ENCODE measurements at regions not wholly inside any gene's neighbourhood (a gene's known extent, or its start where the extent isn't known, plus 50 kb on each side); places are given as distances from the start of the nearest gene placed in this dataset.
"Not testable (repeated sequence)": the region's sequence is repeated elsewhere in the genome, so short reads cannot be mapped to it uniquely, and the experiment has no call there.

DNA sequence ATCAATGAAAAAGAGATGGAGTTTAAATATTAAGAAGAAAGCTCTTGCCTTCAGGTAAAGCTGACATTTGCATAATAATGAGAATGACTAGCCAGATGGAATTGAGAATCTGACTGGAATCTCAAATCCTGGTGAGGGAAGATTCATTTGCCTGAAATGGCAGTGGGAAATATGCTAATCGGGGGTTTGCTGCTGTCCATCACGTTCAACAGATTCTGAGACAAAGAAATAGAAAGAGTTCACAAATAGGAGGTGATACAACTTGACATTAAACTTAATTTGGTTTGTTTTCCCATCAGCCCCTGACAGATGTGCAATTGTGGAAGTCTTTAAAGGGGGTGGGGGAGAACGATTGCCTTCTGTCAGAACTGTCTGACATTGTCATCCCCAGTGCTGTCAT lies 347.4 kb downstream of the PDCD6IP start:
- 33 to 43% (median 37%) methylated on average over 3 of the region's 3 CpGs for WGBS, 3 donors
- DNase-seq (no peak), FAIRE-seq (no peak)
- H3K27ac ChIP-seq (ENCODE audit: low read depth in 1 of 3, low read length in 2 of 3): no peak overlapping the region
- H3K4me3 ChIP-seq (ENCODE audit: low read depth in 1 of 3, low read length in 3 of 3): no peak overlapping the region
- no peaks in the 10 kb centered on the region for H3K36me3 ChIP-seq (ENCODE audit: control insufficient read depth in 3 of 3, insufficient read depth in 2 of 3, low read depth in 1 of 3, low read length in 3 of 3)
- no peaks in the 10 kb centered on the region for H3K9me3 ChIP-seq (ENCODE audit: control insufficient read depth in 2 of 2, insufficient read depth in 1 of 2, low read depth in 1 of 2, low read length in 1 of 2)
- H3K4me1 ChIP-seq (ENCODE audit: control insufficient read depth in 3 of 3, insufficient read depth in 2 of 3, low read depth in 1 of 3, low read length in 2 of 3): no peaks in the 10 kb centered on the region
- no peaks in the 10 kb centered on the region for H3K27me3 ChIP-seq (ENCODE audit: control insufficient read depth in 3 of 3, insufficient read depth in 3 of 3, low read length in 3 of 3)

GRCh38 chr3:34146596-34146995 lies 348.2 kb downstream of the PDCD6IP start:
- H3K36me3 ChIP-seq (ENCODE audit: control insufficient read depth in 3 of 3, insufficient read depth in 2 of 3, low read depth in 1 of 3, low read length in 3 of 3): no peaks in the 10 kb centered on the region
- H3K27ac ChIP-seq (ENCODE audit: low read depth in 1 of 3, low read length in 2 of 3): no peak overlapping the region
- DNase-seq: no peak
- no peak overlapping the region for H3K4me3 ChIP-seq (ENCODE audit: low read depth in 1 of 3, low read length in 3 of 3)
- H3K9me3 ChIP-seq (ENCODE audit: control insufficient read depth in 2 of 2, insufficient read depth in 1 of 2, low read depth in 1 of 2, low read length in 1 of 2): no peaks in the 10 kb centered on the region
- H3K4me1 ChIP-seq (ENCODE audit: control insufficient read depth in 3 of 3, insufficient read depth in 2 of 3, low read depth in 1 of 3, low read length in 2 of 3): no peaks in the 10 kb centered on the region
- no peak for FAIRE-seq
- no peaks in the 10 kb centered on the region for H3K27me3 ChIP-seq (ENCODE audit: control insufficient read depth in 3 of 3, insufficient read depth in 3 of 3, low read length in 3 of 3)

- Histone ChIP-seq H3K27ac (ENCODE audit: low read depth in 1 of 3, low read length in 2 of 3) (no peak overlapping the region), H3K36me3 (ENCODE audit: control insufficient read depth in 3 of 3, insufficient read depth in 2 of 3, low read depth in 1 of 3, low read length in 3 of 3) (no peaks in the 10 kb centered on the region), H3K27me3 (ENCODE audit: control insufficient read depth in 3 of 3, insufficient read depth in 3 of 3, low read length in 3 of 3) (no peaks in the 10 kb centered on the region), H3K9me3 (ENCODE audit: control insufficient read depth in 2 of 2, insufficient read depth in 1 of 2, low read depth in 1 of 2, low read length in 1 of 2) (no peaks in the 10 kb centered on the region), H3K4me3 (ENCODE audit: low read depth in 1 of 3, low read length in 3 of 3) (no peak overlapping the region), H3K4me1 (ENCODE audit: control insufficient read depth in 3 of 3, insufficient read depth in 2 of 3, low read depth in 1 of 3, low read length in 2 of 3) (no peaks in the 10 kb centered on the region)
- DNase-seq: no peak
- no peak for FAIRE-seq
- WGBS, 3 donors: 59 to 69% (median 62%) methylated on average over 3 of the region's 3 CpGs
Observed at GRCh38 chr3:34150992-34151391, 352.6 kb downstream of the PDCD6IP start.

DNA sequence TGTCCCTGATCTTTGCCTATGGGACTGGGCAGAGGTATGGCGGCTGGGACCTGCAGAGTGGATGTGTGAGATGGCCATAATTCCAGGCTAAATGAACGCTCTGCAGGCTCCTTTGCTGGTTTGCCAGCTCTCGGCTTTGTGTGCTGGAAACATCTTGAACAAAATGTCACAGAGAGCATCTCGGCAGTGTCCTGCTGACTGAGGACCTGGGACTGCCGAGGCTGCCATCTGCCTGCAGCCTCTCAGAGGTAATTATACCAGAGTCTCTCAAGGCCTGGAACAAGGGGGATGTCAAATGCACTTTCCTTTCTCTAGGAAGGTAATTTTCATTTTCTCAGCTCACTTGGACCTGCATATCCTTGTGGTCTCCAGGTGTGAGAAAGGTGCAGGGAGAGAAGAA lies 354.2 kb downstream of the PDCD6IP start:
- H3K4me1 ChIP-seq (ENCODE audit: control insufficient read depth in 3 of 3, insufficient read depth in 2 of 3, low read depth in 1 of 3, low read length in 2 of 3): no peaks in the 10 kb centered on the region
- FAIRE-seq: no peak
- no peaks in the 10 kb centered on the region for H3K27me3 ChIP-seq (ENCODE audit: control insufficient read depth in 3 of 3, insufficient read depth in 3 of 3, low read length in 3 of 3)
- H3K36me3 ChIP-seq (ENCODE audit: control insufficient read depth in 3 of 3, insufficient read depth in 2 of 3, low read depth in 1 of 3, low read length in 3 of 3): no peaks in the 10 kb centered on the region
- no peak overlapping the region for H3K4me3 ChIP-seq (ENCODE audit: low read depth in 1 of 3, low read length in 3 of 3)
- H3K27ac ChIP-seq (ENCODE audit: low read depth in 1 of 3, low read length in 2 of 3): no peak overlapping the region
- no peaks in the 10 kb centered on the region for H3K9me3 ChIP-seq (ENCODE audit: control insufficient read depth in 2 of 2, insufficient read depth in 1 of 2, low read depth in 1 of 2, low read length in 1 of 2)
- DNase-seq: no peak
- 86 to 91% (median 87%) methylated on average over 5 of the region's 5 CpGs for WGBS, 3 donors

DNA sequence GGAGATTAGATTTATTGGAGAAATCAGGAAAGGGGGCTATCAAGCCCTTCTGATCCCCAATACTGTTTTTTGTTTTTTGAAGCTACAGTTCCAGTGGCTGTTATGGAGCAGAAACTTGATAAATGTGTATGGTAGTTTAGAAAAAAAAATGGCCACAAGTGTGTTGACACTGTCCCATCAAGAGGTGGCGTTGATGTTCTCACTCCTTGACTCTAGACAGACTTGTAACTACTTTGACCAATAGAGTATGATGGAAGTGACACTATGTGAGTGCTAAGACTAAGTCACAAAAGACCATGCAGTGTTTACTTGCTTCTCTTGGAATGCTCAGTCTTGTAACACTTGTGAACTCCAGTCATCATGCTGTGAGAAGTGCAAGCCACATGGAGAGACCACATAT lies 356.7 kb downstream of the PDCD6IP start:
- H3K27me3 ChIP-seq (ENCODE audit: control insufficient read depth in 3 of 3, insufficient read depth in 3 of 3, low read length in 3 of 3): no peaks in the 10 kb centered on the region
- no peaks in the 10 kb centered on the region for H3K36me3 ChIP-seq (ENCODE audit: control insufficient read depth in 3 of 3, insufficient read depth in 2 of 3, low read depth in 1 of 3, low read length in 3 of 3)
- FAIRE-seq (no peak), DNase-seq (peak in 1 of 2 donors; percentile 16)
- no peaks in the 10 kb centered on the region for H3K9me3 ChIP-seq (ENCODE audit: control insufficient read depth in 2 of 2, insufficient read depth in 1 of 2, low read depth in 1 of 2, low read length in 1 of 2)
- no peak overlapping the region for H3K4me3 ChIP-seq (ENCODE audit: low read depth in 1 of 3, low read length in 3 of 3)
- 0% methylated on average over 1 of the region's 1 CpG for WGBS, 3 donors
- H3K4me1 ChIP-seq (ENCODE audit: control insufficient read depth in 3 of 3, insufficient read depth in 2 of 3, low read depth in 1 of 3, low read length in 2 of 3): no peaks in the 10 kb centered on the region
- no peak overlapping the region for H3K27ac ChIP-seq (ENCODE audit: low read depth in 1 of 3, low read length in 2 of 3)

GRCh38 chr3:34155666-34156065 lies 357.2 kb downstream of the PDCD6IP start:
- WGBS, 3 donors: 61 to 75% (median 69%) methylated on average over 2 of the region's 2 CpGs
- FAIRE-seq: no peak
- Histone ChIP-seq H3K4me1 (ENCODE audit: control insufficient read depth in 3 of 3, insufficient read depth in 2 of 3, low read depth in 1 of 3, low read length in 2 of 3) (no peaks in the 10 kb centered on the region), H3K4me3 (ENCODE audit: low read depth in 1 of 3, low read length in 3 of 3) (no peak overlapping the region), H3K36me3 (ENCODE audit: control insufficient read depth in 3 of 3, insufficient read depth in 2 of 3, low read depth in 1 of 3, low read length in 3 of 3) (no peaks in the 10 kb centered on the region), H3K27ac (ENCODE audit: low read depth in 1 of 3, low read length in 2 of 3) (no peak overlapping the region), H3K9me3 (ENCODE audit: control insufficient read depth in 2 of 2, insufficient read depth in 1 of 2, low read depth in 1 of 2, low read length in 1 of 2) (no peaks in the 10 kb centered on the region), H3K27me3 (ENCODE audit: control insufficient read depth in 3 of 3, insufficient read depth in 3 of 3, low read length in 3 of 3) (no peaks in the 10 kb centered on the region)
- no peak for DNase-seq

DNA sequence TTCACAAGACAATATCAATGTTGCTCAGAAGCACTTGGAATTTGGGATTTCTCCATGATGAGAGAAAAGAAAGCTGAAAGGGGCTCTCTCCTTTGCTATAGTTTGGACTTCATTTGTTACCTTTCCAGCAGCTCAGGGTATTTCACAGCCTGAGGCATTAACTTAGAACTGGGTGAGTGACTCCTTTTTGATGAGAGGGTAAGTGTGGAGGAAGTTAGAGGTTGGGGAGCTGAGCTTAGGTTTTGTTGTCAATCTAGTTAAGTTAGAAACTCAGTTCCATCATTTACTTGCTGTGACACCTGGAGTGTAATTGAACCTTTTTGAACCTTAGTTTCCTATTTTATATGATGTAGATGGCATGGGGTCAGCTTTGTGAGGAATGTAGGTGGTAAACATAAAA lies 359.1 kb downstream of the PDCD6IP start:
- Histone ChIP-seq H3K9me3 (ENCODE audit: control insufficient read depth in 2 of 2, insufficient read depth in 1 of 2, low read depth in 1 of 2, low read length in 1 of 2) (no peaks in the 10 kb centered on the region), H3K36me3 (ENCODE audit: control insufficient read depth in 3 of 3, insufficient read depth in 2 of 3, low read depth in 1 of 3, low read length in 3 of 3) (no peaks in the 10 kb centered on the region), H3K4me1 (ENCODE audit: control insufficient read depth in 3 of 3, insufficient read depth in 2 of 3, low read depth in 1 of 3, low read length in 2 of 3) (no peaks in the 10 kb centered on the region), H3K4me3 (ENCODE audit: low read depth in 1 of 3, low read length in 3 of 3) (no peak overlapping the region), H3K27ac (ENCODE audit: low read depth in 1 of 3, low read length in 2 of 3) (no peak overlapping the region), H3K27me3 (ENCODE audit: control insufficient read depth in 3 of 3, insufficient read depth in 3 of 3, low read length in 3 of 3) (no peaks in the 10 kb centered on the region)
- DNase-seq (no peak), FAIRE-seq (no peak)

DNA sequence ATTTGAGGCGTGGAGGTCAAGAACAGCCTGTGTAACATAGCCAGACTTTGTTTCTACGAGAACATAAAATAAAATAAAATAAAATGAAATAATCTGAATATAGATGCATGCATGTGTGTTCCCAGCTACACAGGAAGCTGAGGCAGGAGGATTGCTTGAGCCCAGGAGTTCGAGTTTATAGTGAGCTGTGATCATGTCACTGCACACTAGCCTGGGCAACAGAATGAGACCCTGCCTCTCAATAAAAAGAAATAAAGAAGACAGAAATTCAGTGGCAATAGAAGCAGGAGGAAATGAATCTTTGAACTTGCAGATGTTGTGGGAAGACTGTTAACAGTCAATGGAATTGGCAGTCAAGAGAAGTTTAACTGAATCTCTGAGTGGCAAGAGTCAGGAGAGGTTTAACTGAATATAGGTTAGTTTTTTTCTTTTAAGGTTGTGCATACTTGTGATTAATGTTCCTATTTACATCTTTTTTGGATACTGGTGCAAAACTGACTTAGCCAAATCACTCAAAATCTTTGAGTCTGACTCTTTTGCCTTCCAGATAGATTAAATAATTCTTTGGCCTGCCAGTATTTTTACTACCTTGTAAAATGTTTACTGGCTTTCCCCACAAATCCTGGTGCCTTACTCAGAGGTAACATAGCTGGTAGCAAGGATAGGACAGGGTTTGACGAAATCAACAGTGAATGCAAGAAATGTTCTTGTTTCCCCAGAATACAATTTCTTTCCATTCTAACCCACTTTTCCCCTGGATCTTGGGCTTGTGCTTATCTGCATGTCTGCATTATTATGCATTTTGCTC lies 361.4 kb downstream of the PDCD6IP start:
- Histone ChIP-seq H3K27ac (ENCODE audit: low read depth in 1 of 3, low read length in 2 of 3) (no peak overlapping the region), H3K4me1 (ENCODE audit: control insufficient read depth in 3 of 3, insufficient read depth in 2 of 3, low read depth in 1 of 3, low read length in 2 of 3) (no peaks in the 10 kb centered on the region), H3K36me3 (ENCODE audit: control insufficient read depth in 3 of 3, insufficient read depth in 2 of 3, low read depth in 1 of 3, low read length in 3 of 3) (no peaks in the 10 kb centered on the region), H3K27me3 (ENCODE audit: control insufficient read depth in 3 of 3, insufficient read depth in 3 of 3, low read length in 3 of 3) (no peaks in the 10 kb centered on the region), H3K9me3 (ENCODE audit: control insufficient read depth in 2 of 2, insufficient read depth in 1 of 2, low read depth in 1 of 2, low read length in 1 of 2) (no peaks in the 10 kb centered on the region), H3K4me3 (ENCODE audit: low read depth in 1 of 3, low read length in 3 of 3) (no peak overlapping the region)
- no peak for FAIRE-seq
- WGBS, 3 donors: 73 to 84% (median 76%) methylated on average over 4 of the region's 4 CpGs
- no peak for DNase-seq

DNA sequence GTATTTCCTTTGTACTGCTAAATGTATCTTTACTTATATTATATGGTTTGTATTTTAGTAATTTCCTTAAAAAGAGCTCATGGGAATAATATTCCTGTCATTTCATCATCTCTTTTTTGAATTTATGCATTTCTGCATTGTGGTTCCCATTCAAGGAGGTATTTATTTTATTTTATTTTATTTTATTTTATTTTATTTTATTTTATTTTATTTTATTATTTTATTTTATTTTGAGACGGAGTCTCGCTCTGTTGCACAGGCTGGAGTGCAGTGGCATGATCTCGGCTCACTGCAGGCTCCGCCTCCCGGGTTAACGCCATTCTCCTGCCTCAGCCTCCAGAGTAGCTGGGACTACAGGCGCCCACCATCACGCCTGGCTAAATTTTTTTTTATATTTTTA lies 371.2 kb downstream of the PDCD6IP start:
- not testable (repeated sequence) for H3K27me3 ChIP-seq (ENCODE audit: control insufficient read depth in 3 of 3, insufficient read depth in 3 of 3, low read length in 3 of 3); H3K4me3 ChIP-seq (ENCODE audit: low read depth in 1 of 3, low read length in 3 of 3); FAIRE-seq; H3K36me3 ChIP-seq (ENCODE audit: control insufficient read depth in 3 of 3, insufficient read depth in 2 of 3, low read depth in 1 of 3, low read length in 3 of 3); DNase-seq; H3K4me1 ChIP-seq (ENCODE audit: control insufficient read depth in 3 of 3, insufficient read depth in 2 of 3, low read depth in 1 of 3, low read length in 2 of 3); H3K9me3 ChIP-seq (ENCODE audit: control insufficient read depth in 2 of 2, insufficient read depth in 1 of 2, low read depth in 1 of 2, low read length in 1 of 2); H3K27ac ChIP-seq (ENCODE audit: low read depth in 1 of 3, low read length in 2 of 3)
- WGBS, 3 donors: 91 to 95% (median 93%) methylated on average over 8 of the region's 8 CpGs

Data from small intestine (tissue), 7 donors.